ENCODE measurements at regions not wholly inside any gene's neighbourhood (a gene's known extent, or its start where the extent isn't known, plus 50 kb on each side); places are given as distances from the start of the nearest gene placed in this dataset.
"Not testable (repeated sequence)": the region's sequence is repeated elsewhere in the genome, so short reads cannot be mapped to it uniquely, and the experiment has no call there.

DNA sequence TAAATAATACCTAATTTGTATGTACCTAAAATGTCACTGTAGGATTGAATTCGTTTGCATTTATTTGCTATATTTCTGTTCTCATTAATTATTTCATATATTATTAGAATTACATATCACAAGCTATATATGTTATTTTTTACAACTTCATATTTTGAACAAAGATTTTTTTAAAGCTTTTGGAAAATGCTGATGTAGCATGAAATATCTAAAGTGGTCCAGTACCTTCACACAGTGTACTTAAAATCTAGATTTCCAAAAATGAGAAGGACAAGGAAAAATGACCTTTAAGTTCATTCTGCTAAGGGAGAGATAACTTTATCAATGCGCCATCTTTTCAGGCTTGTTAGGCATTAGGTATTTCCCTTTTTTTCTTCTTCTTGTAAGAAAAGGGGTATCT, 71.8 kb downstream of the LARP7 start:
- no peak for DNase-seq (ENCODE audit: low spot score)

DNA sequence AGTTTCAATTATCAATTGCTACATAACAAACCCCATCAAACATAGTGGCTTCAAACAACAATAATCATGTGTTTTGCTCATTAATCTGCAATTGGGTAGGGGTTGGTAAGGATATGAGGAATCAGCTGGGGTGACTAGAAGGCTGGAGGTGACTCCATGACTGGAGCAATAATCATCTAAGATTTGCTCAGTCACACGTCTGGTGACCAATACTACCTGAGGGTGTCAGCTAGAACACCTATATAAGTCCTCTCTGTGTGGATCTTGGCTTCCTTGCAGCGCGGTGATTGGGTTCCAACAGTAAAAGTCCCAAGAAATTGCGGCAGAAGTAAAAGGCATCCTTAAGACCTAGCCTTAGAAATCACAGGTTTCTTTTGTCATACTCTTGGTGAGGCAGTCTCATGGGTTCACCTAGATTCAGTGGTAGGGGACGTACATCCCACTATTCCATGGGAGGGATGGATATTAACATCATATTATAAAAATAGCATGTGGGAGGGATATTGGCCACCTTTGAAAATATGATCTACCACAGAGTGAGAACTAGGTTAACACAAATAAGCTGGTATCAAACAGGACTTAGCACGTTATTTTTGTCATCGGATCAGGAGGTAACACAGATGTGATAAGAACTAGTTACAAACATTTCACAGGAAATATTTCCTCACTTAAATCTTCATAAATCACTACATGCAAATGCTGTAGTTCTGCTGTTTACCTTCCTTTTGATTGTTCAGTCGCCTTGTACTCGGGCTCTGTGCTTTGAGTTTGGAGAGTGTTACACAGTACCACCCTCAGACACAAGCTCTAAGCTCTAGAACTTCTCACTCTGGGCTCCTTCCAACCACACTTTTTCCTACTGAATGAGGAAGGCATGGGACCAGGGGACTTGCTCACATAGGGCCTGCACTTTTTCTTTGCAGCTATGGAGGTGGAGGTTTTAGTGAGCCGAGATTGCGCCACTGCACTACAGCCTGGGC, 78.3 kb downstream of the LARP7 start:
- DNase-seq (ENCODE audit: low spot score), result no peak

DNA sequence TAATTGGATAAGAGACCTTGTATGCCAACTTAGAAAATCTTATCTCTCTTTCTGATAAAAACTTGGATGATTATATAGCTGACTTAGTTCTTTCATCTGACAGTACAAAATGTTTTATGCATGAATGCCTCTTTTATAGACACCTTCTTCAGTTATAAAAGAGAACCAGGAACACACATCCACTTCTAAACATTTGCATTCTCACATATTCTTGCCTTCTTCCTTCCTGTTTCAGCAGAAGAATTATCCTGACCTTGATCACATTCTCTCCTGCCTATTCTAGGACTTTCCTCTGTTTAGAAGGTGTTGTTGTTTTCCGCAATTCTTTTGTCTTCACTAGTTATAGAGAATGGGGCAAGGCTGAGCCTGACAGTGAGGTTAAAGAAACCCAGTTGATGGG, 80.9 kb downstream of the LARP7 start:
- no peak for DNase-seq (ENCODE audit: low spot score)

DNA sequence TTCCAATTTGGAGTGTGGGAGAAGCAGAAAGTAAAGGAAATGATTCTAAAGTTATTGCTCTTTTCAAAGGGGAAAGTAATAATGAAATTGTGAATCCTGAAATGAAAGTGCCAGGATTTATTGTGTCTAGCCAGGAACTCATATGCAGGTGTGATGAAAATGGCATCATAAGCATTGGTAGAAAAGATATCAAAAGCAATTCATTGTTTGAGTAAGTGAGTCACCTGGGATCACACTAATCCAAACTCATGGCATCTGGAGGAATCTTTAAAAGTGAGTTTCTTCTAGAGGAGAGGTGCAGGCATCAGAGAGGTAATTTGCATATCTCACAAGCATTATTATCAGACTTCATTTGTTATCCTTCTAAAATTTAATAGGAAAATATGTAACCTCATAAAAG, 84.7 kb downstream of the LARP7 start:
- no peak for DNase-seq (ENCODE audit: low spot score)

DNA sequence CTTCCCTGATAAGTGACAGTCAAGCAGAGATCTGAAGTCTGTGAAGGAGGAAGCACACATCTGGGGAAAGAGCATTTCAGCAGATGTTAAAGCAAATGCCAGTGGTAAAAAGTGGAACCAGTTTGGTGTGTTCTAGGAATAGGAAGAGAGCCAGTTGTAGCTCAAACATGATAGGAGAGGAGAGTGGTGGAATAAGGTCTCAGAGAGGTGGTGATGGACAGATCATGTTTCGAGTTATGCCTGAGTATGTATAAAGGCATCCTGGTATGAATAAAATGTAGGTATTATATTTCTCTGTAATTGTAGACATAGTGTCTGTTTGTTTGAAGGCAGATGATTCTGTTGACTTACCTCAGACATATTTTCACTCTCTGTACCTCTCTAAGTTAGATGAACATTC, 89.1 kb downstream of the LARP7 start:
- no peak for DNase-seq (ENCODE audit: low spot score)

DNA sequence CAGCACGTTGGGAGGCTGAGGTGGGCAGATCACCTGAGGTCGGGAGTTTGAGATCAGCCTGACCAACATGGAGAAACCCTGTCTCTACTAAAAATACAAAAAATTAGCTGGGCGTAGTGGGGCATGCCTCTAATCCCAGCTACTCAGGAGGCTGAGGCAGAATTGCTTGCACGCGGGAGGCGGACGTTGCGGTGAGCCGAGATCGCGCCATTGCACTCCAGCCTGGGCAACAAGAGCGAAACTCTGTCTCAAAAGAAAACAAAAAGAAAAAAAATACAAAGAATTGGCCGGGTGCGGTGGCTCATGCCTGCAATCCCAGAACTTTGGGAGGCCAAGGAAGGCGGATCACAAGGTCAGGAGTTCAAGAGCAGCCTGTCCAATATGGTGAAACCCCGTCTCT, 90.8 kb downstream of the LARP7 start:
- DNase-seq (ENCODE audit: low spot score), result not testable (repeated sequence)

DNA sequence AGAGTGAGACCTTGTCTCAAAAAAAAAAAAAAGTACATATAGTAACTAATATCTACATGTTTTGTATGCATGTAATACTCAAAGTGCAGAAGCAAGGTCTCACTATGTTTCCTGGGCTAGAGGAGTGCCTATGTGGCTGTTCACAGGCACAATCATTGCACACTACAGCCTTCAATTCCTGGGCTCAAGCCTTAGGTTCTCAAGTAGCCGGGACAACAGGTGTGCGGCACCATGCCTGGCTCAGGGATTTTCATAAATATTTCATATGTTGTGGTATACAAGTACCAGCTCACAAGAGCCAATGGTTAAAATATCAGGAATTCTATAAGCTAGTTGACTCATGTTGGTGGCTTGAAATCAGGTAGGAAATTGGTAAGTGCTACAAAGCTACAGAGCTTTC, 94.8 kb downstream of the LARP7 start:
- DNase-seq (ENCODE audit: low spot score), result no peak

DNA sequence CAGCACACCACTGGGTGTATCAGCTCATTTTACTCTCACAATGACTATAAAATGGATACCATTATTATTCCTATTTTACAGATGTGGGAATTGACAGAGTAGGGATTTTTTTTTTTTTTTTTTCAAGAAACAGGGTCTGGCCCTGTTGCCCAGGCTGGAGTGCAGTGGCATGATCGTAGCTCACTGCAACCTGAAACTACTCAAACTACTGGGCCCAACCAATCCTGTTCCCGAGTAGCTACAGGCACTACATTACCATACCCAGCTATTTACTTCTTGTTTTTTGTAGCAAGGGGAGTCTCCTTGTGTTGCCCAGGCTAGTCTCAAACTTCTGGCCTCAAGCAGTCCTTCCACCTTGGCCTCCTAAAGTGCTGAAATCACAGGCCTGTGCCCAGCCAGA, 95.2 kb downstream of the LARP7 start:
- DNase-seq (ENCODE audit: low spot score), result no peak

DNA sequence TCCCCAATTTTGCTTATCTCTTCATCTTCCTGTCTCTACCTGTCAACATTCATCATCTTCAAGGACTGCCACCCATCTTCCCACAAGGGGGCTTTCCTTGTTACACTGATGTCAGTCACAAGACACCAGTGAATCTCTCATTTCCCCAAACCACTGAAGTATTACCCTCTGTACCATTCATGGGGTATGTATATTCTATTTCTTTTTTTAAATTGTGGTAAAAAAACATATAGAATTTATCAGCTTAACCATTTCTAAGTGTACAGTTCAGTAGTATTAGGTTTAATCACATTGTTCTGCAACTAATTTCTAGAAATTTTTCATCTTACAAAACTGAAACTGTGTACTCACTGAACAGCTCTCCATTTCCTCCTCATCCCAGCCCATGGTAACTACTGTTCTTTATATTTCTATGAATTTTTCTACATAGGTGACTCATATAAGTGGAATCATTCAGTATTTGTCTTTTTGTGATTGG, 98.6 kb downstream of the LARP7 start:
- DNase-seq (ENCODE audit: low spot score), result peak; percentile 80

DNA sequence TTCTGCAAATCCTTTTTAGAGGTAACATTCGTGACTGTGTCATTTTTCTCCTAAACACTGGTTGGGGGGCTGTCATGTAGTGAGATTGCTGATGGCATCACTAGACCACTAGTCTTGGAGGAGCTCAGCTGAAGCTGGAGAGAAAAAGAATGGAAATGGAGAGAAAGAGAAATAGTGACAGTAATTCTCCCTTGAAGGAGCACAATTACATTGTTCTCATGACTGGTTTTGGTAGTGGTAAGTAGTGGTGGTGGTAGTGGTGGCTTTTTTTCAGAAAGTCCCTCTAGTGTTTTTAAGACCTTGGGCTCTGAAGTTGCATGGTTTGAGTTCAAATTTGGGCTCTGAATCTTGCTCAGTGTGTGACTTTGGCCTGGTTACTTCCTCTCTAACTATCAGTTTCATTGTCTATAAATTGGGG, 99.8 kb downstream of the LARP7 start:
- DNase-seq (ENCODE audit: low spot score), result peak; percentile 64

DNA sequence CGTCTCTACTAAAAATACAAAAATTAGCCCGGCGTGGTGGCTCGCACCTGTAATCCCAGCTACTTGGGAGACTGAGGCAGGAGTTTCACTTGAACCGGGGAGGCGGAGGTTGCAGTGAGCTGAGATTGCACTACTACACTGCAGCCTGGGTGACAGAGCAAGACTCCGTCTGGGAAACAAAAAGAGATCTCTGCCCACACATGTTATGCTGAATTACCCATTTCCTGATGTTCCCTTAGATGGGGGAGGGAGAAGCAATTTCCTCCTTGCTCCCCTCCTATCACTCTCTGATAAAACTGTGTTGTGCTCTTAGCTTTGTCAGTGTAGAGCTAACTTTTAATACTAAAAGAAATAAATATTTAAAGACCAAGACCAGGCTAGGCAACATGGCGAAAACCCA, 102.5 kb downstream of the LARP7 start:
- no peak for DNase-seq (ENCODE audit: low spot score)

DNA sequence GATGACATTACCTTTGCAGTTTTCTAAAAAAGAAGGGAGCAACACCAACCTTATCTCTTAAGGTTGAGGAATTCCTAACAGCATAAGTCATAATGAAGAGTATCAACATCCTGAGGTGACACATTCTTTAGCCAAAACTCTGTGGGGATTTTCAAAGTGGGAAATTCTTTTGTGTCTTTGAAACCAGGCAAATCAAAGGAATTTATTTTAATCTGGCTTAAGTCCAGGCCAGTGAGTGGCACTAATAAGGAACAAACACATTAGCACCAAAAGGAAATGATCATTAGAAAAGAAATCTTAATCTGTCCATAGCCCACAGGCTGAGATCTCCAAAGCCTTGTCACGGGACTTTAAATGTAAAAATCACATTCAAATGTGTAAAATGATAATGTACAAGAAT, 110.1 kb downstream of the LARP7 start:
- DNase-seq (ENCODE audit: low spot score), result no peak

DNA sequence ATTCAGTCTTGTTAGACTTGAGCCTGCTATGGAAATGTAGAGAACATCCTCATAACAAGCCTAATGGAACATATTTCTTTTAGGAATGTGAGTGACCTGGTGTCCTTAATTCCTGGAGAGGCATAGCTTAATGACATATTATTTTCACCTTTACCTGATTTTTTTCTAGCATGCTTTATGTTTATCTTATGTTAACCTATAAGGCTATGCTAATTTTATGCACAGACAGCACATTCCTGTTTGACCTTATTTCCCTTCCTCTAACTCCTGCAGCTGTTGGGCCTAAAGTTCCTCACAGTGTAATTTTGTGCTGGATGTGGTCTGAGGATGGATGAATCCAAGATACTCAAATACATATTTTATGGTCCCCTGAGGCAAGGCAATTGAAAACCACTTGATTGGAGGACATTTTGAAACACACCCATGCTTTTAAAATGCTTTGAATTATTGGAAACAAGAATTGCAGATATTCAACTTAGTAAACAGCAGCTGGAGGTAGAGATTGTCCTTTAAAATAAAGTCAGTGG, 111.5 kb downstream of the LARP7 start:
- DNase-seq (ENCODE audit: low spot score), result no peak

DNA sequence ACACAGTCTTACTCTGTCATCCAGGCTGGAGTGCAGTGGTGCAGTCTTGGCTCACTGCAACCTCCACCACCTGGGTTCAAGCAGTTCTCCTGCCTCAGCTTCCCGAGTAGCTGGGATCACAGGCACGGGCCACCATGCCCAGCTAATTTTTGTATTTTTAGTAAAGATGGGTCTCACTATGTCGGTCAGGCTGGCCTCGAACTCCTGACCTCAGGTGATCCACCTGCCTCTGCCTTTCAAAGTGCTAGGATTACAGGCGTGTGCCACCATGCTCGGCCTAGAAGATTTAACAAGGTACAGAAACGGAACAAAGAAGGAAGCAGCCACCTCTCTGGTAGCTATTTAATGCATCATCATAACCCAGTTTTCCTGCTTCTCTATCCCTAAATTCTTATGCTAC, 113.8 kb downstream of the LARP7 start:
- DNase-seq (ENCODE audit: low spot score), result not testable (repeated sequence)

DNA sequence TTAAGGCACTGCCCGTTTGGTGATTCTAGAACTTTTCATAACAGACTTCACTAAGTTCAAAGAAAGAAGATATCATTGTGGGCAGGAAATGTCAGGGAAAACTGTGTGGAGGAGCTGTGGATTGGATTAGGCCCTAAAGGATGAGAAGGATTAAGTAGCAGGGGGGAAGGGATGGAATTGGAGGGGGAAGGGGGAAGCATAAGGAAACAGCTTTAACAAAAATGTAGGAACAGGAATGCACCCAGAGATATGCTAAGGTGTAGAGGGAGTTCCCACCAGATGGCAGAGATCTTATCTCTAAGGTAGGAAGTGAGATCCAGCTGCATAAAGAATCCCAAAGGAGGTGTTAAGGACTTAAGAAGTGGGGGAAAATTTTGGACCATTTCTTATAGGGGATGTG, 114.5 kb downstream of the LARP7 start:
- DNase-seq (ENCODE audit: low spot score), result no peak

DNA sequence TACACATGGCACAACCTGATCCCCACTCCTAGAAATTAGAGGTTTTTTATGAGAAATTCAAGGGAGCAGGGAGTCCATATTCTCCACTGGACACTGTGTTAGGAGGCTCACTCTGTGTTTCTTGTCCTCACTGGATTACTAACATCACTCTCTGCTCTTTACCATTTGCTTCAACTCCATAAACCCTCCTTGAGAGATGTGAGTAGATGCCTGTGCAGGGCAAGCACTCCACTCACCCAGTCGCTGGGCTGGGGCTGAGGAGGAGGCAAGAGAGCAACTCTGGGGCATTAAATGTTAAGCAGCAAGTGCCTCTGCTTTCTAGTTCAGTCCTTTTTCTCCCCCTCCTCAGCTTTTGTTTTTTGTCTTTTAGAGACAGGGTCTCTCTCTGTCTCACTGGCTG, 115.1 kb downstream of the LARP7 start:
- DNase-seq (ENCODE audit: low spot score), result no peak

DNA sequence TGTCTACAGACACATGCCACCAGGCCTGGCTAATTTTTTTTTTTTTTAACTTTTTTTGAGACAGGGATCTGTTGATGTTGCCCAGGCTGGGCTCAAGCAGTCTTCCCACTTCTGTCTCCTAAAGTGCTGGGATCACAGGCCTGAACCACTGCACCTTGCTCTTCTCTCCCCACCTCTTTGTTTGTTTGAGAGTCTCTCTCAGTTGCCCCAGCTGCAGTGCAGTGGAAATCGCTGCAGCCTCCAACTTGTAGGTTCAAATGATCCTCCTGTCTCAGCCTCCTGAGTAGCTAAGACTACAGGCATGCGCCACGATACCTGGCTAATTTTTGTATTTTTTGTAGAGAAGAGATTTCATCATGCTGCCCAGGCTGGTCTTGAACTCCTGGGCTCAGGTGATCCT, 115.6 kb downstream of the LARP7 start:
- DNase-seq (ENCODE audit: low spot score), result no peak

DNA sequence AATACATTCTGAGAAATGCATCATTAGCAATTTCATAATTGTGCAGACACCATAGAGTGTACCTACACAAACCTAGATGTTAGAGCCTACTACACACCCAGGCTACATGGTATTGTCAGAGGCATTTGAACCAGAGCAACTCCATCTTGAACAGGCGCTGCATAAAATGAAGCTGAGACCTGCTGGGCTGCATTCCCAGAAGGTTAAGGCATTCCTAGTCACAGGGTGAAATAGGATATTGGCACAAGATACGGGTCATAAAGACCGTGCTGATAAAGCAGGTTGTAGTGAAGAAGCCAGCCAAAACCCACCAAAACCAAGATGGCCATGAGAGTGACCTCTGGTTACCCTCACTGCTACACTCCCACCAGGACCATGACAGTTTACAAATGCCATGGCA, 116.4 kb downstream of the LARP7 start:
- DNase-seq (ENCODE audit: low spot score), result no peak

DNA sequence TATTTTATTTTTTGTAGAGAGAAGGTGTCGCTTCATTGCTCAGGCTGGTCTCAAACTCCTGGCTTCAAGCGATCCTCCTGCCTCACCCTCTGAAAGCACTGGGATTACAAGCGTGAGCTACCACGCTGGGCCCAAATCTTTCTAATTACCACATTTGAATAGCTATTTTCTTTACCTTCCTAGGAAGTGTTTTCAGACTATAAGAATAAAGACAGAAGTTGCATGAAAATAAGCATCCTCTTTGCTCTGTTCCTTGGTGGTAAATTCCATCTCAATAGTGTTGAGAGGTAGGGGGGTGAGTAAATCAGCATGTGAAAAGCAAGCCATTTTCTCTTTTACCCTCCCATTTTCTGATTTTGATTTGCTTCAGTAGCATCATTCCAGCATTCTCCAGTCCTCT, 122.4 kb downstream of the LARP7 start:
- no peak for DNase-seq (ENCODE audit: low spot score)

DNA sequence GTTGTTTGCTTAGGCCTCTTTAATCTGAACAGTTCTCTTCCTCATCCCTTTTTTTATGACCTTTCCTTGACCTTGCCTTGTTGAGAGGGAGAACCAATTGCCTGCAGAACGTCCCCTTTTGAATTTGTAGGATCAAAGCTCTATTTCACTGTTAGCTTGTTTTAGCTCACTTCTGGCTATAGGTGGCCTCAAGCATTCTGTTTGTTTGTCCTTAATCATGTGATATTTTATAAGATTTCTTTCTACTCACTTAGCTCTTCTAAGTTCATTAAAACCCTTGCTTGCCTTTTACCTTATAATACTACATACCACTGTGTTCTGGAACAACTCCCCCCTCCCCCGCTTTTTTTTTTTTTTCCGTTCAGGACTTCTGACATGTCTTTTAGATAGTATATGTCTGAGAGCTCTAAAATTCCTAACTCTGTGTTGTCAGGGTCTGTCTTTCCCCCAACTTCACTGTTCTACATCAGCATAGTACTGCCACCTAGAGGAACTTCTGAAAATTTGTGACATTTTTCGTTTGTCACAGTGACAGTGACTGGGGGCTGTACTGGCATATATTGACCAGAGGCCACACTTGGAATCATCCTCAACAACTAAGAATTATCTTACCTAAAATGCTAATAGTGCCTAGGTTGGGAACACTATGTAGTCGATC, 128.5 kb downstream of the LARP7 start:
- peak; percentile 35 for DNase-seq (ENCODE audit: low spot score)

DNA sequence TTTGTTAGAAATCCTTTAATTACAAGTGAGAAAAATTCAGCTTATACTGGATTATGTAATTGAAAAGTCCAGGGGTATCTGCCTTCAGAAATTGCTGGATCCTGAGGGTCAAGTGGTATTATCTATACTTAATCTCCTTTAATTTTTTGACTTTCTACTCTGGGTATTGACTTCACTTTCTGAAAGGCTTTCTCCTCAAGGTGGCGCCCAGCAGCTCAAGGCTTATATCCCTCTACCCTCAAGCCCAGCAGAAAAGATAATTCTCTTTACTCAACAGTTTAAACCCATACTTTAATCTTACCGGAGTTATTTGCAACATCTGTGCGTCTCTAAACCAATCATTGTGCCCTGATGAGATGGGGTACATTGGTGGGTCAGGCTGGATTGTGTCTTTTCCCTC, 129.5 kb downstream of the LARP7 start:
- DNase-seq (ENCODE audit: low spot score), result peak; percentile 6

DNA sequence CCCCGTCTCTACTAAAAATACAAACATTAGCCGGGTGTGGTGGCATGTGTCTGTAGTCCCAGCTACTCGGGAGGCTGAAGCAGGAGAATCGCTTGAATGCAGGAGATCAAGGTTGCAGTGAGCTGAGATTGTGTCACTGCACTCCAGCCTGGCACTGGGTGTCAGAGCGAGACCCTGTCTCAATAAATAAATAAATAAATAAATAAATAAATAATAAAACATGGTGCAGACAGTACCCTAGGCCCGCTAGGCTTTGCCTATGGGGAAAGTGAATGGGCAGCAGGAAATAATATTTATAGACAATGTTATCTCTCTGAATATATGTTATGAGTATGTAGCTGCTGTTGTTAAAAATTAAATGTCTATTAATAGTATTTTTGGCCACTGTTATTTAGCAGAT, 130.4 kb downstream of the LARP7 start:
- no peak for DNase-seq (ENCODE audit: low spot score)

DNA sequence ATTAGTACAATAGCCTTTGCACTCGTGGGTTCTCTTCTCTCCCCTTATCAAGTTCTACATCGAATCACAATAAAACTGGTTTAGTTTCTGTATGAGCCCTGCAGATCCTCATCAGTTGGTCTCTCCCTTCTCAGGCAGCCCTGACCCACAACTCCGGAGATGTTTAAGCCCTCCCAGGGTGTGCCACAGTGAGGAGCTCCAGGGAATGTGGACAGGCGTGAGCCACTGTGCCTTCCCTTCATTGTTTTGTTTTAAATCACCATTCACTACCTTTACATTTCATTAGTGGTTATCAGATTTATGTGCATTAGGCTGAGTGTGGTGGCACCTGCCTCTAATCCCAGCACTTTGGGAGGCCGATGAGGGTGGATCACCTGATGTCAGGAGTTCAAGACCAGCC, 133.2 kb downstream of the LARP7 start:
- no peak for DNase-seq (ENCODE audit: low spot score)

All from activated CD4-positive, alpha-beta T cell treated with anti-CD3 and anti-CD28 coated beads, Interleukin-2, Interleukin-4, amounts not matched to agents 100 ng/mL and 50 ng/mL, durations not matched to agents 16 hours and 8 hours (primary cell).